HFFc6 (cell line): ENCODE measurements at regions not wholly inside any gene's neighbourhood (a gene's known extent, or its start where the extent isn't known, plus 50 kb on each side); places are given as distances from the start of the nearest gene placed in this dataset.
"Not testable (repeated sequence)": the region's sequence is repeated elsewhere in the genome, so short reads cannot be mapped to it uniquely, and the experiment has no call there.

ENCODE experiments used
- DNase-seq: peaks from one replicate; pipeline ENCODE4 v3.0.0-alpha.2; 2018
- H3K27ac Mint-ChIP-seq: 2 replicates; pipeline ENCODE4 v1.8.0; 2020; ENCODE audit warnings: mild to moderate bottlenecking, mixed read lengths
- H3K27me3 Mint-ChIP-seq: 2 replicates; pipeline ENCODE4 v1.8.0; 2021; ENCODE audit warnings: mild to moderate bottlenecking, moderate library complexity, mixed read lengths; ENCODE audit not compliant: insufficient read depth
- H3K36me3 Mint-ChIP-seq: 2 replicates; pipeline ENCODE4 v1.8.0; 2021; ENCODE audit warnings: low read depth, mixed read lengths
- H3K4me1 Mint-ChIP-seq: 2 replicates; pipeline ENCODE4 v1.8.0; 2020; ENCODE audit warnings: low read depth, mixed read lengths
- H3K4me3 Mint-ChIP-seq: 2 replicates; pipeline ENCODE4 v1.8.0; 2020; ENCODE audit warnings: mild to moderate bottlenecking, moderate library complexity, mixed read lengths
- H3K9me3 Mint-ChIP-seq: 2 replicates; pipeline ENCODE4 v1.8.0; 2020; ENCODE audit warnings: mild to moderate bottlenecking, mixed read lengths
- TF ChIP-seq, protein P1 (sequence below): fragments of 200-600 bp; sonication (generic); IDR thresholded peaks from 2 replicates; pipeline ENCODE4 v1.5.0; 2021; ENCODE audit warnings: antibody characterized with exemption, mild to moderate bottlenecking

DNA sequence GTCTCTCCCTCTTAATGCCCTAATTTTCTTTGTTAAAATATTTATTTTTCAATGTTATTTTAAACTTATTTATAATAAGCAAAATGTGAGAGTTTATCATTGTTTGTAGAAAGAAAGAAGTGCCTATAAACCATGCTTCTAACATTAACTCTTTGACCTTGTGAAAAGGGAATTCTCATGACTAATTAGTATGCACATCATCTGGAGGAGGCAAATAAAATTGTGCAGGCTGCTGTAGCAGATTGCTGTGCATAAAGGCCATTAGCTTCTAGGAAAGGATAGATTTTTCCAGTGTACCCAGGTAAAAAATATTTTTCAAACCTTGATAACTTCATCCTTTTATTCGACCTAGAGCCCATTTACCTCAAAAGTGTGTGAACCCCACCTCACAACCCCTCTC is 84.6 kb upstream of the GUCY1A1 start:
- Mint-ChIP-seq H3K27me3 (peaks cover 2% of the 10 kb centered on the region), H3K4me1 (peaks cover 9% of the 10 kb centered on the region; the same call in 1 of the 2 replicates), H3K4me3 (no peak overlapping the region), H3K36me3 (no peaks in the 10 kb centered on the region), H3K27ac (no peak overlapping the region), H3K9me3 (peaks cover 8% of the 10 kb centered on the region; the same call in 1 of the 2 replicates)
- no peak for DNase-seq
- TF ChIP-seq, protein P1, sequence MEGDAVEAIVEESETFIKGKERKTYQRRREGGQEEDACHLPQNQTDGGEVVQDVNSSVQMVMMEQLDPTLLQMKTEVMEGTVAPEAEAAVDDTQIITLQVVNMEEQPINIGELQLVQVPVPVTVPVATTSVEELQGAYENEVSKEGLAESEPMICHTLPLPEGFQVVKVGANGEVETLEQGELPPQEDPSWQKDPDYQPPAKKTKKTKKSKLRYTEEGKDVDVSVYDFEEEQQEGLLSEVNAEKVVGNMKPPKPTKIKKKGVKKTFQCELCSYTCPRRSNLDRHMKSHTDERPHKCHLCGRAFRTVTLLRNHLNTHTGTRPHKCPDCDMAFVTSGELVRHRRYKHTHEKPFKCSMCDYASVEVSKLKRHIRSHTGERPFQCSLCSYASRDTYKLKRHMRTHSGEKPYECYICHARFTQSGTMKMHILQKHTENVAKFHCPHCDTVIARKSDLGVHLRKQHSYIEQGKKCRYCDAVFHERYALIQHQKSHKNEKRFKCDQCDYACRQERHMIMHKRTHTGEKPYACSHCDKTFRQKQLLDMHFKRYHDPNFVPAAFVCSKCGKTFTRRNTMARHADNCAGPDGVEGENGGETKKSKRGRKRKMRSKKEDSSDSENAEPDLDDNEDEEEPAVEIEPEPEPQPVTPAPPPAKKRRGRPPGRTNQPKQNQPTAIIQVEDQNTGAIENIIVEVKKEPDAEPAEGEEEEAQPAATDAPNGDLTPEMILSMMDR, result no peak

DNA sequence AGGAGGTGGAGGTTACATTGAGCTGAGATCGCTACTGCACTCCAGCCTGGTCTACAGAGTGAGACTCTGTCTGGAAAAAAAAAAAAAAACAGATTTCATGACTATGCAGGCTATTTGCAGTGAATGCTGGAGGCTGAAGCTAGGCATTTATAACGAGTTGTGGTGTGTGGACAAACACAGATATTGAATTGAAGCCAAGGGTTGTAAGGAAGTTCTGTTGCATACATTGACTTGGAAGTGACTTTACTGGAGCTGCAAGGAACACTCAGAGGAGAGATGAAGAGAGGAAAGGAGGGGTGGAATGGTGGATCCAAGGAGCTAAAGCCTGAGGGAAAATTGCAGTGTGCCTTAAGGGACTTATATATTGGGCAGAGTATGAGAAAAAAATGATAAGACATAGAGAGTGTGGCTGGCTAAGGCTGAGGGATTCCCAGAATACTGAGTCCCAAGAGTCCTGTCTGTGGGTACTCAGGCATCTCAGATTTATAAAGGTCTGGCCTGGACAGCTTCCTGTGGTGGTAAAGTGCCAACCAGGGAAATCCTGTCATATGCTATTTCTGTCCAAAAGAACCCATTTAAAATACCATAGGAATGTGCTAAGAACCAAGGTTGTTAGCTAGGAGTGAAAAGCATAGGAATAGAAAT is 87.8 kb upstream of the GUCY1A1 start:
- H3K9me3 Mint-ChIP-seq, result peaks cover 6% of the 10 kb centered on the region; the same call in 1 of the 2 replicates
- H3K27ac Mint-ChIP-seq, result no peak overlapping the region
- no peak for DNase-seq
- H3K4me1 Mint-ChIP-seq, result peaks cover 9% of the 10 kb centered on the region; the same call in 1 of the 2 replicates
- no peaks in the 10 kb centered on the region for H3K36me3 Mint-ChIP-seq
- TF ChIP-seq, protein P1, result no peak
- no peaks in the 10 kb centered on the region; the same call in 1 of the 2 replicates for H3K27me3 Mint-ChIP-seq
- H3K4me3 Mint-ChIP-seq, result no peak overlapping the region

DNA sequence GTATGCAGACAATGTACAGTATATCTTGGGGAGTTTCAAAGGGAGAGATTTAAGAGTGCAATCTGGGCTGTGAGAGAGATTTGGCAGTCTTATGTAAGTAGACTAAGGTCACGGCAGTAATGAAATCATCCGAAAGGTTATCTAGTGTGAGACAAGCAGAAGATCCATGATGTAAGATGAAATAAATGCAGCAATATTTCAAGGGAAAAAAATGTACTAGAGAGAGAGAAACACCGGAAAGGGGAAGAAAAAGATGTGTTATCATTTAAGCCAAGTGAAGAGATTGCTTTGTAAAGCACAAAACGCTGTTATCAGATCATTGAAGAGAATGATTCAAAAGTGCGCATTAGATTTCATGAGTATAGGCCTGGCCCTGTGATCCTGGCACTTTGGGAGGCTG is 88.4 kb upstream of the GUCY1A1 start:
- DNase-seq, result no peak
- Mint-ChIP-seq H3K27ac (no peak overlapping the region), H3K4me3 (no peak overlapping the region), H3K27me3 (no peaks in the 10 kb centered on the region; the same call in 1 of the 2 replicates), H3K9me3 (peaks cover 3% of the 10 kb centered on the region; the same call in 1 of the 2 replicates), H3K4me1 (peaks cover 5% of the 10 kb centered on the region; the same call in 1 of the 2 replicates), H3K36me3 (no peaks in the 10 kb centered on the region)
- TF ChIP-seq, protein P1, result no peak

DNA sequence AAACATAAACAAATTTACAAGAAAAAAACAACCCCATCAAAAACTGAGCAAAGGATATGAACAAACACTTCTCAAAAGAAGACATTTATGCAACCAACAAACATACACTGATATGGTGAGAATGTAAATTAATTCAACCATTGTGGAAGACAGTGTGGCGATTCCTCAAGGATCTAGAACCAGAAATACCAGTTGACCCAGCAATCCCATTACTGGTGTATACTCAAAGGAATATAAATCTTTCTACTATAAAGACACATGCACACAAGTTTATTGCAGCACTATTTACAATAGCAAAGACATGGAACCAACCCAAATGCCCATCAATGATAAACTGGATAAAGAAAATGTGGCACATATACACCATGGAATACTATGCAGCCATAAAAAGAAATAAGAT is 92.3 kb upstream of the GUCY1A1 start:
- H3K9me3 Mint-ChIP-seq, result peaks cover 13% of the 10 kb centered on the region; the same call in 1 of the 2 replicates
- not testable (repeated sequence) for H3K27me3 Mint-ChIP-seq, H3K4me1 Mint-ChIP-seq, DNase-seq, H3K27ac Mint-ChIP-seq, H3K4me3 Mint-ChIP-seq, H3K36me3 Mint-ChIP-seq

DNA sequence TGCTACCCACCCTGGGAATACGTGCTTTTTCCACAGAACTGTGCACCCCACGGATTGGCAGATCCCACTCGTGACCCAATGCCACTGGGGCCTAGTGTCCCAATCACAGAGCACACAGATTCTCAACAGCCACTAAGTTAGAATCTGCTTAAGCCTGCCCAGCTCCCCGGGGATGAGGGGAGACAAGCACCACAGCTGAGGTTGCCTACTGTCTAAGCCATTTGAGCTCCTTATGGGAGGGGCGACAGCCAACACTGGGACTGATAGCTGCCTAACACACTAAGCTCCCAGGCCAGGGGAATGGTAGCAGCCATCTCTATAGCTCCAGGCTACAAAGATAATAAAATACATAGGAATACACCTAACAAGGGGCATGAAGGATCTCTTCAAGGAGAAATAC is 93.5 kb upstream of the GUCY1A1 start:
- TF ChIP-seq, protein P1, result no peak
- Mint-ChIP-seq H3K4me3 (no peak overlapping the region), H3K4me1 (no peaks in the 10 kb centered on the region), H3K36me3 (no peaks in the 10 kb centered on the region), H3K27me3 (peaks cover 2% of the 10 kb centered on the region; the same call in 1 of the 2 replicates), H3K27ac (no peak overlapping the region), H3K9me3 (peaks cover 13% of the 10 kb centered on the region; the same call in 1 of the 2 replicates)
- no peak for DNase-seq

DNA sequence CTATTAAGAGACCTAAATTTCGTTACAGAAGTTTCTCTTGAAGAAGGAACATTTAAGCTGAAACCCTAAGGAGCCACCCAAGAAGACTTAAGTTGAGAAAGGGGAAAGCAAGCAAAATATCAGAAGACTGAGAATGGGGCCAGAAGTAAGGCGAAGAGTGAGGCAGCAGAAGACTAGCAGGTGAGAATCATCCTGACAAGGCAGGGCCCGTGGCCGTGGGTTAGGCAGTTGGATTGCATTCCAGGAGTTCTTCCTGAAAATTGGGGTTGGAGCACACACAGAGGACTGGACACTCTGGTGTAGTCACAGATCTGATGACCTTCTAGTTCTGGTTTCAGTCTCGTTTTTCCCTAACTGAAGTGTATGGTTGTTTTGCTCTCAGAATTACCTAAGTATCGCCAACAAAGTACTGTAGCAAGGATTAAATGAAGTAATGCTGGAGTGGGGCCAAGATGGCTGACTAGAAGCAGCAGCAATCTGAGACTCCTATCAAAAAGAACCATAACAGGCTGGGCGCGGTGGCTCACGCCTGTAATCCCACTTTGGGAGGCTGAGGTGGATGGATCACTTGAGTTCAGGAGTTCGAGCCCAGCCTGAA is 94.4 kb upstream of the GUCY1A1 start:
- no peaks in the 10 kb centered on the region for H3K36me3 Mint-ChIP-seq
- H3K27me3 Mint-ChIP-seq, result peaks cover 2% of the 10 kb centered on the region; the same call in 1 of the 2 replicates
- H3K4me1 Mint-ChIP-seq, result no peaks in the 10 kb centered on the region
- no peak for DNase-seq
- H3K4me3 Mint-ChIP-seq, result no peak overlapping the region
- peaks cover 13% of the 10 kb centered on the region; the same call in 1 of the 2 replicates for H3K9me3 Mint-ChIP-seq
- no peak overlapping the region for H3K27ac Mint-ChIP-seq
- TF ChIP-seq, protein P1, result no peak
